ENCODE measurements at regions not wholly inside any gene's neighbourhood (a gene's known extent, or its start where the extent isn't known, plus 50 kb on each side); places are given as distances from the start of the nearest gene placed in this dataset.

DNA sequence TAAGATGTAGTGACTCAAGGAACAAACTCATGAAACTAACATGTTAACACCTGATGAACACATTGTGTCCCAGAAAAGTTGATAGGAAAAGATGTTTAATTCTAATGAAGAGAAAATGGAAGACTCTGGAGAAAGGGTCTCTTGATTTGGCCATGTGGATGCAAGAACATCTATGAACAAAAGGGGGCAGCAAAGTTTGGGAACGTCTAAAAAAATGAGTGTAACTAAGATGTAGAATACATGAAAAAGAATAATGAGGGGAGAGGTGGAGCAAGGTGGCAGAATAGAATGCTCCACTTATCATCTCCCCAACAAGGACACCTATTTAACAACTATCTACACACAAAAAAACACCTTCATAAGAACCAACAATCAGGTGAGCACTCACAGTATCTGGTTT lies 805.1 kb downstream of the TNS3 start:
- no peak overlapping the region for H3K23ac ChIP-seq (ENCODE audit: insufficient read length)
- no peak overlapping the region for H3K18ac ChIP-seq (ENCODE audit: extremely low read depth, low read length)
- no peaks in the 10 kb centered on the region for H3K79me1 ChIP-seq (ENCODE audit: low read depth, low read length)
- FAIRE-seq = no peak
- no peak overlapping the region for H2BK15ac ChIP-seq (ENCODE audit: low read length)
- no peaks in the 10 kb centered on the region for H4K20me1 ChIP-seq (replicated peaks in 1 of 2; ENCODE audit: control insufficient read depth in 1 of 2, insufficient read depth in 2 of 2, low read length in 2 of 2)
- no peak overlapping the region for H3K4ac ChIP-seq (replicated peaks; ENCODE audit: insufficient read length, low read depth, low read length)
- no peaks in the 10 kb centered on the region for H3K9me3 ChIP-seq (ENCODE audit: insufficient read depth in 2 of 2, low read depth in 1 of 2, low read length in 1 of 2)
- H4K8ac ChIP-seq (ENCODE audit: extremely low read depth, insufficient read depth, low read length) = no peak overlapping the region
- no peak overlapping the region for H3K56ac ChIP-seq (replicated peaks; ENCODE audit: insufficient read length, low read depth, low read length)
- no peak overlapping the region for H3K4me2 ChIP-seq (ENCODE audit: insufficient read depth in 1 of 2, low read depth in 2 of 2, low read length in 2 of 2)
- H2AFZ ChIP-seq (ENCODE audit: low read length) = no peak overlapping the region
- 28% methylated on average over 1 of the region's 1 CpG; no CpG with 5 or more reads in 1 of the 2 experiments for WGBS, 2 experiments (ENCODE audit: extremely low coverage in 1 of 2, insufficient coverage in 1 of 2, insufficient read length in 1 of 2, insufficient replicate concordance in 2 of 2, low coverage in 1 of 2, low lambda C conversion rate in 2 of 2, missing lambda C conversion rate in 1 of 2)
- no peak overlapping the region for H3K9ac ChIP-seq (replicated peaks in 1 of 4; ENCODE audit: extremely low read depth in 1 of 4, low read depth in 3 of 4, low read length in 3 of 4)
- H4K91ac ChIP-seq (replicated peaks; ENCODE audit: insufficient read length, low read length) = no peak overlapping the region
- H2BK12ac ChIP-seq (ENCODE audit: low read depth, low read length) = no peak overlapping the region
- no peaks in the 10 kb centered on the region for H3K23me2 ChIP-seq (ENCODE audit: low read depth, low read length)
- no peak overlapping the region for H2BK120ac ChIP-seq (replicated peaks; ENCODE audit: low read depth, low read length)
- no peak overlapping the region for H3K4me3 ChIP-seq (ENCODE audit: extremely low read depth in 1 of 4, insufficient read depth in 2 of 4, low read depth in 3 of 4, low read length in 4 of 4)
- ChIA-PET POLR2A (ENCODE audit: partially characterized antibody) (no interaction called here), CTCF (ENCODE audit: partially characterized antibody) (interaction anchor here (0.8 to 2.3 kb wide), 9 partner anchors 9 to 311 kb away, joined by 3 to 11 read pairs (median 4); no protein-coding TSS in a partner anchor)
- no peak overlapping the region for H3K14ac ChIP-seq (ENCODE audit: insufficient read length)
- no peak overlapping the region for H4K5ac ChIP-seq (ENCODE audit: insufficient read length, low read depth, low read length)
- no peaks in the 10 kb centered on the region for H3K4me1 ChIP-seq (replicated peaks in 1 of 4; ENCODE audit: control insufficient read depth in 3 of 4, insufficient read depth in 4 of 4, low read length in 3 of 4)
- no peaks in the 10 kb centered on the region for H3K36me3 ChIP-seq (ENCODE audit: control insufficient read depth in 2 of 4, insufficient read depth in 4 of 4, low read length in 3 of 4)
- no peak overlapping the region for H2AK5ac ChIP-seq (ENCODE audit: low read depth, low read length)
- no peaks in the 10 kb centered on the region for H3K79me2 ChIP-seq (ENCODE audit: control insufficient read depth in 1 of 2, insufficient read depth in 2 of 2, low read length in 2 of 2)
- H3K27ac ChIP-seq (ENCODE audit: low read depth, low read length) = no peak overlapping the region
- no peaks in the 10 kb centered on the region for H3K27me3 ChIP-seq (replicated peaks in 1 of 4; ENCODE audit: control insufficient read depth in 3 of 4, extremely low read depth in 1 of 4, insufficient read depth in 3 of 4, low read length in 3 of 4)
- DNase-seq (ENCODE audit: low read depth in 1 of 2, low spot score in 2 of 2) = no peak
- no peak overlapping the region for H2BK5ac ChIP-seq (ENCODE audit: low read depth, low read length)
- H2BK20ac ChIP-seq (ENCODE audit: low read length) = no peak overlapping the region
- TF ChIP-seq ZNF274 (IDR thresholded peaks at IDR 0.05; ENCODE audit: borderline replicate concordance, extremely low read depth, low read length) = no peak
- no peak for TF ChIP-seq PHF8 (conservative IDR thresholded peaks at IDR 0.05; ENCODE audit: low read depth, low read length)
- TF ChIP-seq SRF (IDR thresholded peaks at IDR 0.05; ENCODE audit: low read depth, low read length) = no peak
- no peak for TF ChIP-seq POU5F1 (IDR thresholded peaks at IDR 0.05; ENCODE audit: low read depth, low read length)
- TF ChIP-seq NRF1 (IDR thresholded peaks at IDR 0.05; ENCODE audit: low read depth, low read length) = no peak
- no peak for TF ChIP-seq SIX5 (IDR thresholded peaks at IDR 0.05; ENCODE audit: low read depth, low read length)
- TF ChIP-seq, protein P1, sequence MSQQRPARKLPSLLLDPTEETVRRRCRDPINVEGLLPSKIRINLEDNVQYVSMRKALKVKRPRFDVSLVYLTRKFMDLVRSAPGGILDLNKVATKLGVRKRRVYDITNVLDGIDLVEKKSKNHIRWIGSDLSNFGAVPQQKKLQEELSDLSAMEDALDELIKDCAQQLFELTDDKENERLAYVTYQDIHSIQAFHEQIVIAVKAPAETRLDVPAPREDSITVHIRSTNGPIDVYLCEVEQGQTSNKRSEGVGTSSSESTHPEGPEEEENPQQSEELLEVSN (IDR thresholded peaks at IDR 0.05) = no peak
- TF ChIP-seq, protein P2, sequence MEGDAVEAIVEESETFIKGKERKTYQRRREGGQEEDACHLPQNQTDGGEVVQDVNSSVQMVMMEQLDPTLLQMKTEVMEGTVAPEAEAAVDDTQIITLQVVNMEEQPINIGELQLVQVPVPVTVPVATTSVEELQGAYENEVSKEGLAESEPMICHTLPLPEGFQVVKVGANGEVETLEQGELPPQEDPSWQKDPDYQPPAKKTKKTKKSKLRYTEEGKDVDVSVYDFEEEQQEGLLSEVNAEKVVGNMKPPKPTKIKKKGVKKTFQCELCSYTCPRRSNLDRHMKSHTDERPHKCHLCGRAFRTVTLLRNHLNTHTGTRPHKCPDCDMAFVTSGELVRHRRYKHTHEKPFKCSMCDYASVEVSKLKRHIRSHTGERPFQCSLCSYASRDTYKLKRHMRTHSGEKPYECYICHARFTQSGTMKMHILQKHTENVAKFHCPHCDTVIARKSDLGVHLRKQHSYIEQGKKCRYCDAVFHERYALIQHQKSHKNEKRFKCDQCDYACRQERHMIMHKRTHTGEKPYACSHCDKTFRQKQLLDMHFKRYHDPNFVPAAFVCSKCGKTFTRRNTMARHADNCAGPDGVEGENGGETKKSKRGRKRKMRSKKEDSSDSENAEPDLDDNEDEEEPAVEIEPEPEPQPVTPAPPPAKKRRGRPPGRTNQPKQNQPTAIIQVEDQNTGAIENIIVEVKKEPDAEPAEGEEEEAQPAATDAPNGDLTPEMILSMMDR (IDR thresholded peaks at IDR 0.05; ENCODE audit: control extremely low read depth in 1 of 3, insufficient read depth in 1 of 3, low read depth in 1 of 3, low read length in 3 of 3) = peak in 2 of 3 experiments; percentile 27 to 46; a peak in 2 of 4 replicates
- no peak for TF ChIP-seq SAP30 (IDR thresholded peaks at IDR 0.05; ENCODE audit: insufficient read depth, insufficient replicate concordance, low read length)
- TF ChIP-seq, protein P3, sequence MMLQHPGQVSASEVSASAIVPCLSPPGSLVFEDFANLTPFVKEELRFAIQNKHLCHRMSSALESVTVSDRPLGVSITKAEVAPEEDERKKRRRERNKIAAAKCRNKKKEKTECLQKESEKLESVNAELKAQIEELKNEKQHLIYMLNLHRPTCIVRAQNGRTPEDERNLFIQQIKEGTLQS (IDR thresholded peaks at IDR 0.05; ENCODE audit: insufficient read depth, low read depth, low read length) = no peak

All from H1 (cell line).